ENCODE measurements at regions not wholly inside any gene's neighbourhood (a gene's known extent, or its start where the extent isn't known, plus 50 kb on each side); places are given as distances from the start of the nearest gene placed in this dataset.

DNA sequence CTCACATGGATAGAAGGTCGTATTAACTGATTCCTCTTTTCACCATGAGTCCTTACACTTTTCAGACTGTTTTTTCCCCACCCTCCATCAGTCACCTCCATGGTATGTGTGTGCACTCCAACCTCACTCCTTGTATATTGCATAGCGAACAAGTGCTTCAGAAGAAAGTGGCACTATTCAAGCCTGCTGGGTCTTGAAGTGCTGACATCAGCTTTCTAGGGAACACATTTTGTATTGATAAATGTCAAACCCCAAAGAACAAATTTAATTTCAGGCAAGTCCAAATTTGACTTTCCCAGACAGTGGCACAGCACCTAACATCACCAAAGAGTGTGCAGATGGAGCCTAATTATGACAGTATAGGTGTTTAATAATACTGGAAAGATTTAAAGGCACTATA is 617.4 kb upstream of the STXBP6 start:
- no peaks in the 10 kb centered on the region for H3K79me2 ChIP-seq (replicated peaks; ENCODE audit: insufficient read depth, low read length)

DNA sequence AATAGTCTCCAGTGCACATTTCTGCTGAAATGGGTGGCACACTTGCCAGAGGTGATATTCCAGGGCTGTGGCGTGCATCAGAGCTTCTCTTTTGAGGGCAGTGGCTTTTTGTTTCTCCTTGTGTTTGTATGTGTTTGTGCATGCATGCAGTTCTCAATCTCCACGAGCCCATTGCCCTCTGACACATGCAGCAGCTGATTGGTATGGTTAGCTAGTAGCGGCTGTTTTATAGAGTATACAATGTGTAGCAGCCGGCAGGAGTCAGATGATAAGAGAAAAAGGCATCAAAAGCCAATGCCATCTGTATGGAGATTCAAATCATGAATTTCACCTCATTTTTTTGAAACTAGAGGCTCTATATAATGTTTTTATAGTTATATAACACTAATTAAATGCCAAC is 616.9 kb upstream of the STXBP6 start:
- no peak overlapping the region for H2AFZ ChIP-seq (ENCODE audit: low read depth, low read length)
- no peaks in the 10 kb centered on the region for H3K27me3 ChIP-seq (ENCODE audit: insufficient read depth, low read depth, low read length)
- no peak overlapping the region for H3K9ac ChIP-seq (ENCODE audit: low read length)
- no peaks in the 10 kb centered on the region for H3K9me2 ChIP-seq (ENCODE audit: insufficient read depth, low read length)
- no peak overlapping the region for H3K27ac ChIP-seq (ENCODE audit: low read length)
- no peaks in the 10 kb centered on the region for H3K36me3 ChIP-seq (ENCODE audit: insufficient read depth, low read length)
- TF ChIP-seq MXI1 (conservative IDR thresholded peaks at IDR 0.05; ENCODE audit: poor library complexity, severe bottlenecking) (no peak), EZH2 (IDR thresholded peaks at IDR 0.05; ENCODE audit: borderline replicate concordance, insufficient read depth, low read length, poor library complexity, severe bottlenecking) (no peak), TAF1 (IDR thresholded peaks at IDR 0.05; ENCODE audit: low read depth) (no peak), EP300 (conservative IDR thresholded peaks at IDR 0.05; ENCODE audit: poor library complexity, severe bottlenecking) (no peak), SMC3 (conservative IDR thresholded peaks at IDR 0.05; ENCODE audit: poor library complexity) (no peak), POLR2AphosphoS5 (IDR thresholded peaks at IDR 0.05) (no peak)
- TF ChIP-seq, protein P1, sequence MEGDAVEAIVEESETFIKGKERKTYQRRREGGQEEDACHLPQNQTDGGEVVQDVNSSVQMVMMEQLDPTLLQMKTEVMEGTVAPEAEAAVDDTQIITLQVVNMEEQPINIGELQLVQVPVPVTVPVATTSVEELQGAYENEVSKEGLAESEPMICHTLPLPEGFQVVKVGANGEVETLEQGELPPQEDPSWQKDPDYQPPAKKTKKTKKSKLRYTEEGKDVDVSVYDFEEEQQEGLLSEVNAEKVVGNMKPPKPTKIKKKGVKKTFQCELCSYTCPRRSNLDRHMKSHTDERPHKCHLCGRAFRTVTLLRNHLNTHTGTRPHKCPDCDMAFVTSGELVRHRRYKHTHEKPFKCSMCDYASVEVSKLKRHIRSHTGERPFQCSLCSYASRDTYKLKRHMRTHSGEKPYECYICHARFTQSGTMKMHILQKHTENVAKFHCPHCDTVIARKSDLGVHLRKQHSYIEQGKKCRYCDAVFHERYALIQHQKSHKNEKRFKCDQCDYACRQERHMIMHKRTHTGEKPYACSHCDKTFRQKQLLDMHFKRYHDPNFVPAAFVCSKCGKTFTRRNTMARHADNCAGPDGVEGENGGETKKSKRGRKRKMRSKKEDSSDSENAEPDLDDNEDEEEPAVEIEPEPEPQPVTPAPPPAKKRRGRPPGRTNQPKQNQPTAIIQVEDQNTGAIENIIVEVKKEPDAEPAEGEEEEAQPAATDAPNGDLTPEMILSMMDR (IDR thresholded peaks at IDR 0.05; ENCODE audit: poor library complexity, severe bottlenecking): no peak
- TF ChIP-seq, protein P2, sequence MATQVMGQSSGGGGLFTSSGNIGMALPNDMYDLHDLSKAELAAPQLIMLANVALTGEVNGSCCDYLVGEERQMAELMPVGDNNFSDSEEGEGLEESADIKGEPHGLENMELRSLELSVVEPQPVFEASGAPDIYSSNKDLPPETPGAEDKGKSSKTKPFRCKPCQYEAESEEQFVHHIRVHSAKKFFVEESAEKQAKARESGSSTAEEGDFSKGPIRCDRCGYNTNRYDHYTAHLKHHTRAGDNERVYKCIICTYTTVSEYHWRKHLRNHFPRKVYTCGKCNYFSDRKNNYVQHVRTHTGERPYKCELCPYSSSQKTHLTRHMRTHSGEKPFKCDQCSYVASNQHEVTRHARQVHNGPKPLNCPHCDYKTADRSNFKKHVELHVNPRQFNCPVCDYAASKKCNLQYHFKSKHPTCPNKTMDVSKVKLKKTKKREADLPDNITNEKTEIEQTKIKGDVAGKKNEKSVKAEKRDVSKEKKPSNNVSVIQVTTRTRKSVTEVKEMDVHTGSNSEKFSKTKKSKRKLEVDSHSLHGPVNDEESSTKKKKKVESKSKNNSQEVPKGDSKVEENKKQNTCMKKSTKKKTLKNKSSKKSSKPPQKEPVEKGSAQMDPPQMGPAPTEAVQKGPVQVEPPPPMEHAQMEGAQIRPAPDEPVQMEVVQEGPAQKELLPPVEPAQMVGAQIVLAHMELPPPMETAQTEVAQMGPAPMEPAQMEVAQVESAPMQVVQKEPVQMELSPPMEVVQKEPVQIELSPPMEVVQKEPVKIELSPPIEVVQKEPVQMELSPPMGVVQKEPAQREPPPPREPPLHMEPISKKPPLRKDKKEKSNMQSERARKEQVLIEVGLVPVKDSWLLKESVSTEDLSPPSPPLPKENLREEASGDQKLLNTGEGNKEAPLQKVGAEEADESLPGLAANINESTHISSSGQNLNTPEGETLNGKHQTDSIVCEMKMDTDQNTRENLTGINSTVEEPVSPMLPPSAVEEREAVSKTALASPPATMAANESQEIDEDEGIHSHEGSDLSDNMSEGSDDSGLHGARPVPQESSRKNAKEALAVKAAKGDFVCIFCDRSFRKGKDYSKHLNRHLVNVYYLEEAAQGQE (IDR thresholded peaks at IDR 0.05; ENCODE audit: borderline replicate concordance): no peak
- no peak overlapping the region for H3K4me3 ChIP-seq (ENCODE audit: low read length)
- H3K4me2 ChIP-seq (ENCODE audit: low read length): no peak overlapping the region
- H3F3A ChIP-seq (ENCODE audit: insufficient read depth, low read length, poor library complexity, severe bottlenecking): no peaks in the 10 kb centered on the region
- no peaks in the 10 kb centered on the region for H3K9me3 ChIP-seq (ENCODE audit: low read length)
- no peaks in the 10 kb centered on the region for H4K20me1 ChIP-seq (ENCODE audit: insufficient read depth)
- H3K79me2 ChIP-seq (replicated peaks; ENCODE audit: insufficient read depth, low read length): no peaks in the 10 kb centered on the region

More for the DNA sequence above, 617.4 kb upstream of the STXBP6 start:
- Histone ChIP-seq H3K36me3 (ENCODE audit: insufficient read depth, low read length) (no peaks in the 10 kb centered on the region), H3K4me2 (ENCODE audit: low read length) (no peak overlapping the region), H3K27ac (ENCODE audit: low read length) (no peak overlapping the region), H3K9me3 (ENCODE audit: low read length) (no peaks in the 10 kb centered on the region), H3K9ac (ENCODE audit: low read length) (no peak overlapping the region), H2AFZ (ENCODE audit: low read depth, low read length) (no peak overlapping the region), H3K27me3 (ENCODE audit: insufficient read depth, low read depth, low read length) (no peaks in the 10 kb centered on the region), H3K4me3 (ENCODE audit: low read length) (no peak overlapping the region), H4K20me1 (ENCODE audit: insufficient read depth) (no peaks in the 10 kb centered on the region), H3K9me2 (ENCODE audit: insufficient read depth, low read length) (no peaks in the 10 kb centered on the region), H3F3A (ENCODE audit: insufficient read depth, low read length, poor library complexity, severe bottlenecking) (no peaks in the 10 kb centered on the region)
- TF ChIP-seq RAD21 (conservative IDR thresholded peaks at IDR 0.05) (no peak), SMC3 (conservative IDR thresholded peaks at IDR 0.05; ENCODE audit: poor library complexity) (no peak), MXI1 (conservative IDR thresholded peaks at IDR 0.05; ENCODE audit: poor library complexity, severe bottlenecking) (no peak), TAF1 (IDR thresholded peaks at IDR 0.05; ENCODE audit: low read depth) (no peak), POLR2AphosphoS5 (IDR thresholded peaks at IDR 0.05) (no peak), EP300 (conservative IDR thresholded peaks at IDR 0.05; ENCODE audit: poor library complexity, severe bottlenecking) (no peak), EZH2 (IDR thresholded peaks at IDR 0.05; ENCODE audit: borderline replicate concordance, insufficient read depth, low read length, poor library complexity, severe bottlenecking) (no peak)
- TF ChIP-seq, protein P2 (IDR thresholded peaks at IDR 0.05; ENCODE audit: borderline replicate concordance): no peak
- TF ChIP-seq, protein P1 (IDR thresholded peaks at IDR 0.05; ENCODE audit: poor library complexity, severe bottlenecking): no peak
